ENCODE measurements at regions not wholly inside any gene's neighbourhood (a gene's known extent, or its start where the extent isn't known, plus 50 kb on each side); places are given as distances from the start of the nearest gene placed in this dataset.

DNA sequence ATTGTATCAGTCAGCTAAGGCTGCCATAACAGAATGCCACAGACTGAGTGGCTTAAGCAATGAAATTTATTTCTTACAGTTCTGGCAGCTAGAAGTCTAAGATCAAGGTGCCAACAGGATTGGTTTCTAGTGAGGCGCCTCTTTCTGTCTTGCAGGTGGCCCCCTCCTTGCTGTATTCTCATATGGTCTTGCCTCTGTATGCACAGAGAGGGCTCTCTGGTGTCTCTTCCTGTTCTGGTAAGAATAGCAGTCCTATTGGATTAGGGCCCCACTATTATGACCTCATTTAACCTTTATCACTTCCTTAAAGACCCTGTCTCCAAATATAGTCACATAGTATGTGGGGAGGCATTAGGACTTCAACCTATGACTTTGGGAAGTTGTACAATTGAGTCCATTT lies 253.9 kb downstream of the EDEM1 start:
- TF ChIP-seq CTCF (conservative IDR thresholded peaks at IDR 0.05) (no peak), EZH2 (IDR thresholded peaks at IDR 0.05; ENCODE audit: low read depth) (no peak)
